DMS53 treated with DMSO at 0.1 percent for 48 hours (cell line): ENCODE measurements at regions not wholly inside any gene's neighbourhood (a gene's known extent, or its start where the extent isn't known, plus 50 kb on each side); places are given as distances from the start of the nearest gene placed in this dataset.

ENCODE experiments used
- DNase-seq: peaks from one replicate; lab custom pipeline; 2025; ENCODE audit not compliant: unreplicated experiment; lab: John Stamatoyannopoulos, UW

DNA sequence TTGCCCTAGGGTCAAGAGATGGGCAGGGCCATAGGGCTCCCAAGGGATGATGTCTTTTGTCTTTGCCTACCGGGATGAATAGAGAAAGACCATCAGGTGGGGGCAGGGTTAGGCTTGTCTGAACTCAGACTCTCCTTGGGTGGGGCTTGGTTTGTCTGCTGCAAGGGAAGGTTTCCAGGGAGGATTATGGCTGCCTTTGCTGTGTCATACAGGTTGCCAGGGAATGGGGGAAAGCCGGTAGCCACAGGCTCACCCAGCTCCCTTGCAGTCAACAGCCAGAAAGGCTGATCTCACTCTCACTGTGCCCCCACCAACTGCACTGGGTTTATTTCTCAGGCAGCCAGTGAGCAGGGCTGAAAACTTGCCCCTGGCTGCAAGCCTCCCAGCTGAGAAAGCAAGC lies 253.2 kb downstream of the POLR1F start:
- DNase-seq = no peak

DNA sequence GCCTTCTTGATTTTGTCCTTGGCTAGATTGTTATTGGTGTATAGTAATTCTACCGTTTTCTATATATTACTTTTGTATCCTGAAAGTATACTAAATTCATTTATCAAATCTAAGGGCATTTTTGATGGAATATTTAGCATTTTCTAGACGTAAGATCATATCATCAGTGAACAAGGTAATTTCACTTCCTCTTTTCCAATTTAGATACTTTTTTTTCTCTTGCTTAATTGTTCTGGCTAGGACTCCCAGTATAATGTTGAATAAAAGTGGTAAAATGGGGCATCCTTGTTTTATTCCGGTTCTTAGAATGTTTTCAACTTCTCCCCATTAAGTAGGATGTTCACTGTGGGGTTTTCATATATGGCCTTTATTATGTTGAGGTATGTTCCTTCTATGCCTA lies 260.7 kb downstream of the POLR1F start:
- DNase-seq = no peak

DNA sequence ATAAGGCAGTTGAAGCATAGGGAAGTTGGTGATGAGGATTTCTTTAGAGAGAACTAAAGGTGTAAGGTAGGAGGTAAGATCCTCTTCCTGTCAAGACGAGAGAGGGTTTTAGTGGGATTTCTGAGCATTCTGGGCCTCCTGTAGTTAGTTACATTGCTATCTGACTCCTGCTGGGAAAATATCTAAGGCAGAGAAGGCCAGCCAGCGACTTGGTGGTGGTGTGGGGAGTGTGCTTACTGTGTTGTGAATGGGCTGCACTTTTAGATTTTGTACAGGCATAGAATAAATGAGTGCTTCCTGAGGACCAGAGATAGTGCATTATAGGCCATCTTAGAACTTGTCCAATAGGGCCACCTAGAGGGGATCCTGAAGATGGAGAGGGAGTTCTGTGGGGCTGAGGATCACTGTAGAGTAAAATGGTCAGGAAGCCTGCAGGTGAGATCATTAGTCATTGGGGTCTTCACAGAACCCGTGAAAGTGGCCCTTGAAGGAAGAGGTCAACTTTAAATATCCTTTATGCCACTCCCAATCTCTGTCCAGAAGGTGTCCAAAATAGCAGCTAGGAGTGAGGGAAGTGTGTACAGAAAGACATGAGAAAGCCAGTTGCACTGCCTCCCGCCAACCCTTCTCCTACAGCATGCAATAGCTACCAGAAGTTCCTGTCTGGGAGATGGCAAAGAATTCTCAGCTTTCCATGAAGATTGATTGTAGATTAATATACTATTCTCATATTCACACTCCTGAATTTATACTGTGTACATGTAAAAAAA lies 266.6 kb downstream of the POLR1F start:
- peak; percentile 55 for DNase-seq

DNA sequence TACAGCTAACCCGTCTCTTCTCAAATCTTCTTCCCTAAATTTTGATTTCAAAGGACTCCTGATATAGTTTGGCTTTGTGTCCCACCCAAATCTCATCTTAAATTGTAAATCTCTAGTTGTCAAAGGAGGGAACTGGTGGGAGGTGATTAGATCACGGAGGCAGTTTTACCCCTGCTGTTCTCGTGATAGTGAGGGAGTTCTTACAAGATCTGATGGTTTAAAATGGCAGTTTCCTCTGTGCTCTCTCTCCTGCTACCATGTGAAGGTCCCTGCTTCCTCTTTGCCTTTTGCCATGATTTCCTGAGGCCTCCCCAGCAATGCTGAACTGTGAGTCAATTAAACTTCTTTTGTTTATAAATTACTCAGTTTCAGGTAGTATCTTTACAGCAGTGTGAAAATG lies 269.3 kb downstream of the POLR1F start:
- no peak for DNase-seq

DNA sequence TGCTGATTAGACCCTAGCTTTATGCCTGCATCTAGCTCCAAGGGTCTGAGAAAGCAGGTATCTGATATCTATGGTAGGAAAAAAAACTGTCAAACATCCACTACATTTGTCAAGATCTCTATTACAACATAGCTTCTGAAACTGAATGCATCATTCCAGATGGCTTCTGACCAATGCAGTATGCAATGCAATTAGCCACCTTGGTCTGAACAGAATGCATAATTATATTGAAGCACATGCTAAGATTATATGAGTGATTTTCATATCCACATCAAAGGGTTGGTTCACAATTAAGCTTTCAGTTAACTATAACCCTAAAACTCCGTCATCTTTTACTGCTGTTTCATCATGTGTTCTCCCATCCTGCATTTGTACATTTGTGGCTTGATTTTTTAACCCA lies 271.4 kb downstream of the POLR1F start:
- no peak for DNase-seq

DNA sequence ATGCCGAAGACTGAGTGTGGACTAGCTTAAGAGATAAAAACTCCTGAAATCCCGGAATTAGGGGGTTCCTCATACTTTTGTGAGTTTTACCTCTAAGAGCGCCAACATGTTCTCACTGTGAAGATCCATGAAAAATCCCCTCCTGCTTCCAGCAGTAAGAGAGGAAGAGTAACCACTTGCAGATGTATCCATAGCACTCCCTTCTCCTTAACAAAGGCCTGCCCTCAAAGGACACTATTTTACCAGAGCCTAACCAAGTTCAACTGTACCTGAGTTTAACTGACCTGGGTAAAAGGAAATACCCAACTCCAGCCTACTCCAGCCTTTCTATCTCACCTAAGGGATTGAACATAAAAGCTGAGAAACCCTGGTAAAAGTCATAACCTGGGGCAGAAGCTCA lies 280.9 kb downstream of the POLR1F start:
- no peak for DNase-seq

DNA sequence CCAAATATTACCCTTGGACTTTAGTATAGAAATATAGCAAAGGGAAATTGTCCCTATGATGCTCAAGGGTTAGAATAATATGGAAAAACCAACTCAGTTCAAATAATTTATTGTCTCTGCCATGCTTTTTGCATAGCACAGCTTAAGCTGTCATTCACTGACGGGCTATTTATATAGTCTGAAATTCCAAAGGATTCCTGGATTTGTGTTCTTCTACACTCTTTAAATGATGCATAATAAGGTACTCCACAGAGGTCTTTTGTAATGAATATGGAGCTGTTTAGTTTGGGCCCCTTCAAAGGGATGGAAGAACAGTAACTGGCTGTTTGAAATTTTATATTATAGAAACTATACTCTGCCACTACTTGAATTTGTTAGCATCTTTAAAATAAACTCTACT lies 276.6 kb upstream of the FERD3L start:
- no peak for DNase-seq

DNA sequence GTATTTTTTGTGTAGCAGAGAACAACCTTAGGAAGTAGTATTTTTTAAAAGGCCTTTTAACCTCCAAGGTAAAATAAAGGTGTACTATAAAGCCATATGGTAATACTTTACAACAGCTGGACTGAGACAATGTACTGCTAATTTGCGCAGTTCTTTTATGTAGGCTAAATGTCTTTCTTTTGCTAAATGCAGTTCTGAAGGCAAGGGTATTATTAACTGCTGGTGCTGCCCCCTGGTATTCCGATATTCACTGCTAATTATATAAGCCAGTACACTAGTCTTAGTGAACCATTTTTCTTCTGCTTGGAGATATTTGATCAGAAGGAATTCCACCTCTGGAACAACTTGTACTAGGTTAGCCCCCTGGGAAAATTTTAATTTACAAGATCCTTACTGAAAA lies 272.0 kb upstream of the FERD3L start:
- DNase-seq = no peak

DNA sequence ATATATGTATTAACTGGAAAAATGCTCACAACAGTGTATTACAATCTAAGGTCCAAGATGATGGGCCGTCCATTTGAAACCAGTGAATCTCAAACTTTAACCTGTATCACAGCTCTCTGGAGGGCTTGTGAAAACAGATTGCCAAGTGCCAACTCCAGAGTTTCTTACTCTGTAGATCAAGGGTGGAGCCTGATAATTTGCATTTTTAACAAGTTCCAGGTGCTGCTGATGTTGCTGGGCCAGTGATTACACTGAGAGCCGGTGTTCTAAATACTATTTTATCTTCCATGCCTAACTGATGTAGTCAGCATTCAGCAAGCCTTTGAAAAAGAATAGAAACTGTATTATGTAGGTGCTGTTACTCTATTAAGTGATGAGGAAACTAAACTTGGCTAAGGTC lies 269.9 kb upstream of the FERD3L start:
- no peak for DNase-seq

DNA sequence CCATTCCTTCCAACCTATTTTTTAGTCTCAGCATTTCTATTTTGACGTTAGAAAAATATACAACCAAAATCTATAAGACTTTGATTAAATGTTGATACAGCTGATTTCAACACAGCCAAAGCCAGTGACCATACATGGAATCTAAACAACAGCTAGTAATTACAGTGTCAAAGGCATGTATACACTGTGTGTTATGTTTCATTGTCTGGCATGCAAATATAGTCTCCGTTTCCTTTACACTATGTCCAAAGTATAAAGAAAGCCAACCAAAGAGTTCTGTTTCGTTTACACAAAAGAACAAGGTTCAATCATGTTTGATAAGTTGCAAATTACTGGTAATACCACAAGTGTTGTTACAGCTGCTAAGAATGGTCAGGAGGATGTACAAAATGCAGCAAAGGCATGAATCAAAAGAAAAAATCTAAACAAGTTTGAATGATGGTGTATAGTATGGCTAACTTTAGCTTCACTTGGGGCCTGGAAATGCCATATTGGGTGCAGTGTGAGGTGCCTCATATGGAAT lies 268.3 kb upstream of the FERD3L start:
- no peak for DNase-seq

DNA sequence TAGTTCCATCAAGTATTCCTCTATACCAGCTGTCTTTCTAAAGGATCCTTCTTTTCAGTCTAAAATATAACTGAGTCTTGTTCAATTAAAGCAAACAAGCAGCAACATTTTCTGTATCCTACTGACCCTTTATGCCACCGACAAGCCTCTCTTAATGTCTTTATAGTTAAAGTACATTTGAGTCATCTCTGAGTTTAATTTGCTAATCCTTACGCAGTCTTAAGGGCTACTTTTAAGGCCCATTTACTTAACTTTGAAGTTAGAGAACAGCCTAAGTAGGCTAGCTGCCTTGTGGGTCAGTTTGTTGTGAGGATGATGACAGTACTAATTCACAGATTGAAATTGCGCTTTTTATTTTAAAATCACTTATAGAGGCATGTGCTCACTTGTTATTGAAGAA lies 265.5 kb upstream of the FERD3L start:
- no peak for DNase-seq

DNA sequence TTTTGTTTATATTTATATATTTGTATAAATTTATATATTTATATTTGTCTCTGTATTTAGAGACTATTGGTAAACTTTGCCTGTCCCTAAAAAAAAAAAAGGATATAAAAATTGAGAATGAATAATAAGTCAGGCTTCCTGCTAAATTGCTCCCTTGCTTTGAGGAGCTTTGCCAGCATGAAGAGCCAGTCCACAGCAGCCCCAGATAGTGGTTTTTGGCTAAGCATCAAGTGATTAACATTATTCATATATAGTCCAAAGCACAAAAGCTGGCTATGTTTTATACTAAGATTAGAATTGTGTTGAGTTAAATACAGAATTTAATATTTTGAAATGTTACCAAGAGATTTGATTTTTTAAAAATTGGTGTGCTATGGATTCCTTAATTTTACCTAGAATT lies 264.9 kb upstream of the FERD3L start:
- DNase-seq = no peak

DNA sequence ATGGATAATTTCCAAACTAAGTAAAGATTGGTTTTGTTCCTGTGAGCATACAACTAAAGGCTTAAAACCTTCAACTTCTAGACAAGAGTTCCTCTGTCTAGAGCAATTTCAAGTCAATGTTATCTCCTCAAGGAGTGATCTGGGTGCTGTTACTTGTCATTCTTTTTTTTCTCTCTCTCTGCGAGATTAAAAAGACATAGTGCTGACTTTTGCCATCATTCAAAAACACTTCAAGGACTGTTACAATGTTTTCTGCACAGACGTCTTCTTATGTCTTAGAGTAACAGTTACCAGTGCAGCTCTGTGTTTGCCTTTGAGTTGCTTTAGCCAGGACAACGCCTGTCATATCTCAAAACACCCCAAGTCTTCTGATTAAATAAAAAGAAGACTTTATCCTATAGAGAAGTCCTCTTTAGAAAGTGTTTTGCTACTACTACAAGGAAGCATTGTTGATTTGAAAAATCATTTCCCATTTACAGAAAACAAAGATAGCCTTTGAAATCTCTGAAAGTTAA lies 263.5 kb upstream of the FERD3L start:
- DNase-seq = no peak

DNA sequence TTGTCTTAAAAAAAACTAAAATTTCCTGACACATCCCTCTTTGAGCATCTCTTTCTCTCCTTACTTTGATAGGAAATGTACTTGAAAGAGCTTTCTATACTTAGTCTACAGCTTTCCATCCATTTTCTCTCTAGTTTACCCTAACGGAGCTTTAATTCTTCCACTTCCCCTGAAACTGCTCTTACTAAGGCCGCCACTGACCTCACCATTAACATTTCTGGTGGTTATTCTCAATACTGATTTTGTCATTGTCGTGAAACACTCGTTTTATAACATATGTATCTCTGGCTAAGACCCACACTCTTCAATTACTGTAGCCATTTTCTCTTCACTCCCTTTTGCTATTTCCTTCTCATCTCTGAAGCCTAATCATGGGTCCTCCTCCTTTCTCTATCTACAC lies 262.0 kb upstream of the FERD3L start:
- DNase-seq = no peak

DNA sequence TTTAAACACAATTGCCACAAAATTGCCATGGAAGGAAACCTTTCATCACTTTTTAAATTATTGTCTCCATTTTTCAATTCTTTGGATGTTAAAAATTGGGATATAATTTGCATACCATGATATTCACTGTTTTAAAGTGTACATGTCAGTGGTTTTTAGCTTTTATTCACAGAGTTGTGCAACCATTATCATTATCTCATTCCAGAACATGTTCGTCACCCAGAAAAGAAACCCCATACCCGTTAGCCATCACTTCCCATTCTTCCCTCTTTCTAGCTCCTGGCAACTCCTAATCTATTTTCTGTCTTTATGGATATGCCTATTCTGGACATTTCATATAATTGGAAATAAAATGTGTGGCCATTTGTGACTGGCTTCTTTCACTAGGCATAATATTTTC lies 260.3 kb upstream of the FERD3L start:
- DNase-seq = no peak

DNA sequence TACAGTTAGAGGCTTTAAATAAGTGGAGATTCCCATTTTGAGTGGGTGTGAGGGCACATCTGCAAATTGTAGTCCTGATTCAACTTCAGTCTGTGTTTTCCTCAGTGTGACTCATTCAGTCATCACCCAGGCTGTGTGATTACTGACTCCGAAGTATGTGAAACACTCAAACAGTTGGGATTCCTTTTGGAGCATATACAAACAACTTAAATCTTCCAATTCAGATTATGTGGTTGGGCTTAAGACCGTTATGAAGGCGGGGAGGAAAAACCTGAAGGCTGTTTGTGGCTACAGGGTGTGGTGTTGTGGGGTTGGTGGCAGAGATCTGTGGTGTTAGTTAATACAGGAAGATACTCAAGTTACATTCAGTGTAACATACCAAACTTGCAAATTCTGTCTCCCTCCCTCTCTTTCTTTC lies 259.7 kb upstream of the FERD3L start:
- DNase-seq = peak; percentile 8

DNA sequence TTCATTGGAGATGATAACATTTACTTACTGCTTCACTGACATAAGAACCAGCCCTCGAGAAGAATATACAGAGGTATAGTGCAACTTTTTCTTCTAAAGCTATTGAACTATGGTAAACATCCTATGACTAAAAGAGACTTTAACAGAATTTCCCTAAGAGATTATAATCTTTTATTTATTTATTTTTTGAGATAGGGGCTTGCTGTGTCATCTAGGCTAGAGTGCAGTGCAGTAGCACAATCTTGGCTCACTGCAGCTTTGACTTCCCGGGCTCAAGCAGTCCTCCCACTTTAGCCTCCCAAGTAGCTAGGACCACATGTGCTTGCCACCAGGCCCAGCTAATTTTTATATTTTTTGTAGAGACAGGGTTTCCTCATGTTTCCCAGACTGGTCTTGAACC lies 258.5 kb upstream of the FERD3L start:
- no peak for DNase-seq

DNA sequence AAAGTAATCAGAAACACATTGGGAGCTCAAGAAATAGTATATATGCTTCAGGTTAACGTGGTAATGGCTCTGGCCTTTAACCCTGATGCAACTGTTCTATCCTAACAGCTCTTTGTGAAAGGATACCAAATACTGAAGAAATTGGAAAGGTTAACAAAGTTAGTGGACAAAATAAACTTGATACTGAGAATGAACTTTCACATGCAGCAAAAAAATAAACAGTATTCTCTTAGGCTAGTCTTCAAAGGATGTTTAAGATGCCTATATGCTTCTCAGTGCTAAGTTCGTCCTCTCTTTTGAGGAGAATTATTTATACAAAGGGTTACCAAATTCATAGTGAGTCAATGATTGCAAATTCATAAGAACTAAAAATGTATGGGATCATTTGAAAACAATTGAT lies 256.2 kb upstream of the FERD3L start:
- no peak for DNase-seq

DNA sequence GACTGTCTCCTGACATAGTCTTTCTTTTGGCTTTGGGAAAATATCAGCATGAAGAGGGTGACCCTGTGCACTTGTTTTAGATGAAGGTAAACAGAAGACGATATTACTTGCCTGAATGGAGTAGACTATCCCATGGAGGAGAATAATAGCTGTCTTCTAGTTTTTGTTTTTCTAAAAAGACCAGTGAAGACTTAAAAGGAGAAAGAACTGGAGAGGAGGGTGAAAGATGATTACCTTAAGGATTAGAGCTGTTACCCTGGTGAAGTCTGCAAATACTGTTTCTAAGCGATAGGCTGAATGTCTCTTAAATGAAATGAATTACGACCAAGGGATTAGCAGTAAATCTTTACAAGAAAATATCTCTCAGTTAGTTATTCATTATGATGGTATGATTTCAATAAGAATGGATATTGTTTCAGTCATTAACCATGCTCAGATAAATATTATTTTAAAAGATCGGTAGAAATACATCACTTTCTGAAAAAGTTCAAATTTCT lies 255.6 kb upstream of the FERD3L start:
- no peak for DNase-seq

DNA sequence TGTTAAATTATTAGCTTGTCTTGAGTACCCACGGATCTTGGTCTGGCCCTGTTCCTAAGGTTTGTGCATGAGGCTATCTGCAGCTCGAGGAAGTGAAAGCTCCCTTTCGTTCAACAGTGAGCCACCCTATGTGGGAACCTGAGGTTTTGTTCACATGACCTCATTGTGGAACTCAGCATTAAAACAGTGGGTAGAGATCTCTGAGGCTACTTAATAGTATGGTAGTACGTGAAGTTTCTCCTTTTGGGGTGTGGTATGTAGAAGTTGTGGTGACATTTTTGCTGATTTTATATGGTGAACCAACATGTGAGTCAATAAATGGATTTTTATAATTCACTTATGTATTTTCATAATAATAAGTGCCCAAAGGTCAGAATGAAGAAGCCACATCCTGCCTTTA lies 252.7 kb upstream of the FERD3L start:
- no peak for DNase-seq

DNA sequence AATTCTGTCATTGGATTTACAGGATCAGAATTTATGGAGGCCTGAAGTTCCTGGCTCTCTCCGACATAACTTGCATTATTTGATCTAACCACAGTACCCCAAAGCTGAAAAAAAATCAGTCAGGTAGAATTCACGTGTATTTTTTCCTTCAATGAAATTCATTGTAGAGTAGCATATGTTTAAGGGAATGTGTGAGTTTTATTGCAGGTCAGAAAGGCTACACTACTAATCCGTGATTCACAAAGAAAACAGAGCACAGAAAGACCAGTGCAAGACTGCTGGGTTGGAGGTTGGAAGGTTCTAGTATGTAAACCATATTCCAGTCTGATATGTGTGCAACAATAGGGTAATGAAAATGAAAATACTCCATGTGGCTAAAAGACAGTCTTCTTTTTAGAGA lies 247.0 kb upstream of the FERD3L start:
- no peak for DNase-seq

DNA sequence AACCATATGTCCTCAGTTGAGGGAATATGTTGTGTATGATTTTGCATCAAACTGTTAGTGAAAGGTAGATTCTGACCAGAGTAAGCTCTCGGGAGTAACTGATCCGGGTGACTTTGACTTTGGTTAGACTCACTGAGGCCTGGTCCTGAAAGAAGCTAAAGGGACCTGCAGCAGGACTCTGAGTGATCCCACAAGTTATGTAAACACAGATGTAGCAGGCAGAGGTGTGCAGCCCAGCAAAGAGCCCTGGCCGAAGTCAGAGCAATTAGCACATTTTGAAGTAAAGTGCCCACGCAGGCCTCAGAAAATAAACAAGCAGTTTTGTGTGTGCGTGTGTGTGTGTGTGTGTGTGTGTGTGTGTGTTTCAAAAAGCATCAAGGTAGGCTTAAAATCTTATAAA lies 245.6 kb upstream of the FERD3L start:
- DNase-seq = peak; percentile 13

DNA sequence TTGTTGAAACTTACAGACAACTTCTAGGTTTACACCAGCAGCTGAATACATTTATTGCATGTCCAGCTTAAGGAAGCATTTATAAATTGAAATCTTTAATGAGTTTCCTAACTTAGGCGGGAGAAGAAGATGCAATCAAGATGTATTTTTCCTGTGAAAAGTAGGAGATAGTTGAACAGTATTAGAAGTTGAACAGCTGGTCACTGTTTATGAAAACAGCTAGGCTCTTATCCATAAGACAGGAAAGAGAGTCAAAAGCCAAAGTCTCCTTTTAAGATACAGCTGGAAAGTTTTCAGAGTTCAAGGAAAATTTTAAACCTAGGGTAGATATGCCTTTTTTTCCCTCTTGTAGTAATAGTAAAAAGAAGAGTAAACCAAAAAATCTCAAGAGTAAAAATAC lies 236.1 kb upstream of the FERD3L start:
- DNase-seq = no peak
